Peyer's patch (tissue), 4 donors: ENCODE measurements at regions not wholly inside any gene's neighbourhood (a gene's known extent, or its start where the extent isn't known, plus 50 kb on each side); places are given as distances from the start of the nearest gene placed in this dataset.
A peak's percentile ranks its signal among the peaks of the same experiment; 100 is the strongest.

Source experiments
- DNase-seq, 3 donors: peaks; one replicate each; pipeline ENCODE4 v3.0.0-alpha.2; 2017 to 2019
- H3K27ac ChIP-seq, 4 donors: fragments of 200-600 bp; sonication (generic); one replicate each; pipeline ENCODE4 v1.5.1; 2016 to 2019
- H3K27me3 ChIP-seq, 2 donors: fragments of 200-600 bp; sonication (generic); one replicate each; pipeline ENCODE4 v1.5.1; 2019
- H3K36me3 ChIP-seq, 3 donors: fragments of 200-600 bp; sonication (generic); one replicate each; pipeline ENCODE4 v1.5.1; 2016 to 2019
- H3K4me1 ChIP-seq, 4 donors: fragments of 200-600 bp; sonication (generic); one replicate each; pipeline ENCODE4 v1.5.1; 2016 to 2019
- H3K4me3 ChIP-seq, 4 donors: fragments of 200-600 bp; sonication (generic); 1 replicate in 3 of 4; 2 replicates in 1 of 4; pipeline ENCODE4 v1.5.1; 2016 to 2019; ENCODE audit warnings: mild to moderate bottlenecking in 1 of 4
- H3K9me3 ChIP-seq, 4 donors: fragments of 200-600 bp; sonication (generic); one replicate each; pipeline ENCODE4 v1.5.1; 2016 to 2019; ENCODE audit warnings: mild to moderate bottlenecking in 1 of 4
- CTCF ChIP-seq, 6 experiments: fragments of 450-650 bp in 4 of 6; fragments of 200-600 bp in 2 of 6; sonication (generic) in 1 of 6; IDR thresholded peaks; one replicate each; pipeline ENCODE4 v1.5.1; 2017 to 2019; ENCODE audit warnings: antibody characterized with exemption in 6 of 6, mild to moderate bottlenecking in 3 of 6, moderate library complexity in 1 of 6
- POLR2A ChIP-seq, 2 donors: fragments of 450-650 bp; IDR thresholded peaks; one replicate each; pipeline ENCODE4 v1.5.1; 2017; ENCODE audit warnings: antibody characterized with exemption in 2 of 2, mild to moderate bottlenecking in 2 of 2, moderate library complexity in 2 of 2

- DNase-seq: no peak
- no peak for TF ChIP-seq POLR2A (IDR thresholded peaks at IDR 0.05)
- TF ChIP-seq CTCF (IDR thresholded peaks at IDR 0.05): no peak
- Histone ChIP-seq H3K27me3 (no peaks in the 10 kb centered on the region), H3K4me1 (no peaks in the 10 kb centered on the region), H3K27ac (no peak overlapping the region), H3K36me3 (no peaks in the 10 kb centered on the region), H3K9me3 (no peaks in the 10 kb centered on the region), H3K4me3 (no peak overlapping the region)
Measured at GRCh38 chr12:47557386-47557785, 148.4 kb downstream of the RPAP3 start.

GRCh38 chr12:47556261-47557030 is 149.4 kb downstream of the RPAP3 start:
- H3K4me3 ChIP-seq: no peak overlapping the region
- H3K4me1 ChIP-seq: no peaks in the 10 kb centered on the region
- no peaks in the 10 kb centered on the region for H3K9me3 ChIP-seq
- DNase-seq: no peak
- no peak overlapping the region for H3K27ac ChIP-seq
- no peaks in the 10 kb centered on the region for H3K36me3 ChIP-seq
- no peak for TF ChIP-seq CTCF (IDR thresholded peaks at IDR 0.05)
- TF ChIP-seq POLR2A (IDR thresholded peaks at IDR 0.05): no peak
- no peaks in the 10 kb centered on the region for H3K27me3 ChIP-seq

- TF ChIP-seq POLR2A (IDR thresholded peaks at IDR 0.05) (no peak), CTCF (IDR thresholded peaks at IDR 0.05) (no peak)
- no peaks in the 10 kb centered on the region for H3K4me1 ChIP-seq
Measured at GRCh38 chr12:47554046-47554653, 151.7 kb downstream of the RPAP3 start.

GRCh38 chr12:47553266-47553665 is 152.6 kb downstream of the RPAP3 start:
- Histone ChIP-seq H3K4me3 (no peak overlapping the region), H3K27ac (no peak overlapping the region)
- no peak for TF ChIP-seq CTCF (IDR thresholded peaks at IDR 0.05)
- no peak for TF ChIP-seq POLR2A (IDR thresholded peaks at IDR 0.05)

More at GRCh38 chr12:47554046-47554653, 151.7 kb downstream of the RPAP3 start:
- Histone ChIP-seq H3K9me3 (no peaks in the 10 kb centered on the region), H3K36me3 (no peaks in the 10 kb centered on the region), H3K4me3 (no peak overlapping the region), H3K27ac (no peak overlapping the region), H3K27me3 (no peaks in the 10 kb centered on the region)
- DNase-seq: no peak

GRCh38 chr12:47551426-47551851 is 154.4 kb downstream of the RPAP3 start:
- no peak for TF ChIP-seq CTCF (IDR thresholded peaks at IDR 0.05)
- TF ChIP-seq POLR2A (IDR thresholded peaks at IDR 0.05): no peak
- Histone ChIP-seq H3K36me3 (no peaks in the 10 kb centered on the region), H3K9me3 (no peaks in the 10 kb centered on the region), H3K27ac (peak overlapping the region in 1 of 4 donors; percentile 25), H3K4me1 (no peaks in the 10 kb centered on the region), H3K27me3 (no peaks in the 10 kb centered on the region), H3K4me3 (no peak overlapping the region)
- no peak for DNase-seq

More at GRCh38 chr12:47553266-47553665, 152.6 kb downstream of the RPAP3 start:
- no peaks in the 10 kb centered on the region for H3K9me3 ChIP-seq
- no peaks in the 10 kb centered on the region for H3K4me1 ChIP-seq
- no peaks in the 10 kb centered on the region for H3K27me3 ChIP-seq
- no peak for DNase-seq
- H3K36me3 ChIP-seq: no peaks in the 10 kb centered on the region
